DND-41 (cell line): ENCODE measurements at regions not wholly inside any gene's neighbourhood (a gene's known extent, or its start where the extent isn't known, plus 50 kb on each side); places are given as distances from the start of the nearest gene placed in this dataset.

Experiments used
- EZH2 ChIP-seq: IDR thresholded peaks from 3 replicates; pipeline ENCODE4 v1.6.1; 2012; ENCODE audit warnings: borderline replicate concordance, low read depth, mild to moderate bottlenecking, moderate library complexity, low read length, inconsistent platforms; ENCODE audit not compliant: severe bottlenecking
- TF ChIP-seq, protein P1 (sequence below): IDR thresholded peaks from 2 replicates; pipeline ENCODE4 v1.5.1; 2012; ENCODE audit warnings: borderline replicate concordance, low read length, moderate library complexity, mild to moderate bottlenecking; ENCODE audit not compliant: poor library complexity, severe bottlenecking; ENCODE audit errors: extremely low read depth

DNA sequence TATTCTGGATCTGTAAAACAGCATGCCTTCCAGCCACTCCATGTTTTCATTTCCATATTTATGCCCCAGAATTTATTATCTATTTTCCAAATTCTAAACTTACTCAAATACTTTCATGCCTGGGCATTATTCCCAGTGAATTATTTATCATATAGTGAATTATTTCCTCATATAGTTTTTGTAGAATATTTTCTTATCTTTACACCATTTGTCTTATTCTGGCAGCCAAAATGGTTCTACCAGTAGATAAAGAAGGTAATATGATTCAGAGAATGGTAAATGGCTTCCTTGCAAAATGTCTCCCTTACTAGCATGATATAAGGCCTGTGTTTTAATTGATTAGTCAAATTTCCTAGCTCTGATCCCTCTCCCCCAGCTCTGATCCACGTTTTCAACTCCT, 305.8 kb downstream of the SPRY2 start:
- TF ChIP-seq, protein P1, sequence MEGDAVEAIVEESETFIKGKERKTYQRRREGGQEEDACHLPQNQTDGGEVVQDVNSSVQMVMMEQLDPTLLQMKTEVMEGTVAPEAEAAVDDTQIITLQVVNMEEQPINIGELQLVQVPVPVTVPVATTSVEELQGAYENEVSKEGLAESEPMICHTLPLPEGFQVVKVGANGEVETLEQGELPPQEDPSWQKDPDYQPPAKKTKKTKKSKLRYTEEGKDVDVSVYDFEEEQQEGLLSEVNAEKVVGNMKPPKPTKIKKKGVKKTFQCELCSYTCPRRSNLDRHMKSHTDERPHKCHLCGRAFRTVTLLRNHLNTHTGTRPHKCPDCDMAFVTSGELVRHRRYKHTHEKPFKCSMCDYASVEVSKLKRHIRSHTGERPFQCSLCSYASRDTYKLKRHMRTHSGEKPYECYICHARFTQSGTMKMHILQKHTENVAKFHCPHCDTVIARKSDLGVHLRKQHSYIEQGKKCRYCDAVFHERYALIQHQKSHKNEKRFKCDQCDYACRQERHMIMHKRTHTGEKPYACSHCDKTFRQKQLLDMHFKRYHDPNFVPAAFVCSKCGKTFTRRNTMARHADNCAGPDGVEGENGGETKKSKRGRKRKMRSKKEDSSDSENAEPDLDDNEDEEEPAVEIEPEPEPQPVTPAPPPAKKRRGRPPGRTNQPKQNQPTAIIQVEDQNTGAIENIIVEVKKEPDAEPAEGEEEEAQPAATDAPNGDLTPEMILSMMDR: no peak
- TF ChIP-seq EZH2: no peak
